ENCODE measurements at regions not wholly inside any gene's neighbourhood (a gene's known extent, or its start where the extent isn't known, plus 50 kb on each side); places are given as distances from the start of the nearest gene placed in this dataset.

- H3F3A ChIP-seq (replicated peaks; ENCODE audit: low read depth): no peaks in the 10 kb centered on the region
- ATAC-seq (no peak), DNase-seq (ENCODE audit: low spot score) (no peak)
- no peaks in the 10 kb centered on the region for H3K36me3 ChIP-seq (ENCODE audit: insufficient read depth)
- H3K27me3 ChIP-seq (ENCODE audit: insufficient read depth): no peaks in the 10 kb centered on the region
- H3K27ac Mint-ChIP-seq: no peak overlapping the region
- no peaks in the 10 kb centered on the region for H3K27me3 Mint-ChIP-seq (ENCODE audit: insufficient read depth, low read depth, poor library complexity)
- H3K9me2 ChIP-seq (ENCODE audit: insufficient read depth): peaks cover 14% of the 10 kb centered on the region
- no peak overlapping the region for H3K27ac ChIP-seq (ENCODE audit: low read depth)
- no peak overlapping the region for H3K4me3 ChIP-seq
- peaks cover 22% of the 10 kb centered on the region; the same call in 2 of the 3 replicates for H3K9me3 Mint-ChIP-seq
- H3K4me3 Mint-ChIP-seq: no peak overlapping the region
- H3K79me2 ChIP-seq (replicated peaks; ENCODE audit: insufficient read depth): no peaks in the 10 kb centered on the region
- H2AFZ ChIP-seq: no peak overlapping the region
- TF ChIP-seq NANOG (IDR thresholded peaks at IDR 0.05; ENCODE audit: borderline replicate concordance) (no peak), STAT1 (IDR thresholded peaks at IDR 0.05; ENCODE audit: unreplicated experiment) (no peak), EZH2 (IDR thresholded peaks at IDR 0.05; ENCODE audit: low read depth, unreplicated experiment) (no peak), ZNF331 (CRISPR knock-in tag; IDR thresholded peaks at IDR 0.05; ENCODE audit: low read depth) (no peak), JUNB (IDR thresholded peaks at IDR 0.05; ENCODE audit: unreplicated experiment) (no peak)
- H3K4me1 ChIP-seq (ENCODE audit: insufficient read depth): peaks cover 7% of the 10 kb centered on the region; the same call in 1 of the 2 replicates
- H3K4me1 Mint-ChIP-seq: peaks cover 20% of the 10 kb centered on the region
- peaks cover 16% of the 10 kb centered on the region; the same call in 2 of the 3 replicates for H3K36me3 Mint-ChIP-seq (ENCODE audit: low read depth)
- no peaks in the 10 kb centered on the region for H4K20me1 ChIP-seq (replicated peaks; ENCODE audit: insufficient read depth)
- no peak overlapping the region for H3K4me2 ChIP-seq
Measured at GRCh38 chr5:3893975-3894374, 298.3 kb downstream of the IRX1 start.

GRCh38 chr5:3896098-3896497 lies 300.5 kb downstream of the IRX1 start:
- DNase-seq (ENCODE audit: low spot score) (no peak), ATAC-seq (no peak)
- TF ChIP-seq ETS1 (IDR thresholded peaks at IDR 0.05): no peak
- TF ChIP-seq EZH2phosphoT487 (IDR thresholded peaks at IDR 0.05; ENCODE audit: unreplicated experiment): no peak
- no peak for TF ChIP-seq NANOG (IDR thresholded peaks at IDR 0.05; ENCODE audit: borderline replicate concordance)
- no peak for TF ChIP-seq STAT1 (IDR thresholded peaks at IDR 0.05; ENCODE audit: unreplicated experiment)
- TF ChIP-seq ZNF114 (CRISPR knock-in tag; IDR thresholded peaks at IDR 0.05): no peak
- no peak for TF ChIP-seq CREB1 (CRISPR knock-in tag; IDR thresholded peaks at IDR 0.05; ENCODE audit: low read depth)
- TF ChIP-seq ZNF331 (CRISPR knock-in tag; IDR thresholded peaks at IDR 0.05; ENCODE audit: low read depth): no peak
- Histone ChIP-seq H3K27me3 (ENCODE audit: insufficient read depth) (no peaks in the 10 kb centered on the region), H3K4me3 (no peak overlapping the region), H3K4me1 (ENCODE audit: insufficient read depth) (peaks cover 3% of the 10 kb centered on the region; the same call in 1 of the 2 replicates), H2AFZ (no peak overlapping the region), H3K9me2 (ENCODE audit: insufficient read depth) (peaks cover 2% of the 10 kb centered on the region; the same call in 1 of the 2 replicates), H3K27ac (ENCODE audit: low read depth) (no peak overlapping the region), H3F3A (replicated peaks; ENCODE audit: low read depth) (no peaks in the 10 kb centered on the region), H3K4me2 (no peak overlapping the region), H3K79me2 (replicated peaks; ENCODE audit: insufficient read depth) (no peaks in the 10 kb centered on the region), H3K36me3 (ENCODE audit: insufficient read depth) (no peaks in the 10 kb centered on the region), H4K20me1 (replicated peaks; ENCODE audit: insufficient read depth) (no peaks in the 10 kb centered on the region)
- H3K36me3 Mint-ChIP-seq (ENCODE audit: low read depth): peaks cover 16% of the 10 kb centered on the region; the same call in 2 of the 3 replicates
- peaks cover 15% of the 10 kb centered on the region for H3K4me1 Mint-ChIP-seq
- H3K27me3 Mint-ChIP-seq (ENCODE audit: insufficient read depth, low read depth, poor library complexity): no peaks in the 10 kb centered on the region
- H3K27ac Mint-ChIP-seq: no peak overlapping the region
- peaks cover 23% of the 10 kb centered on the region; the same call in 2 of the 3 replicates for H3K9me3 Mint-ChIP-seq
- no peak overlapping the region for H3K4me3 Mint-ChIP-seq

GRCh38 chr5:3899093-3899492 lies 303.5 kb downstream of the IRX1 start:
- Mint-ChIP-seq H3K4me3 (no peak overlapping the region), H3K36me3 (ENCODE audit: low read depth) (peaks cover 13% of the 10 kb centered on the region; the same call in 2 of the 3 replicates), H3K27ac (no peak overlapping the region), H3K4me1 (peaks cover 6% of the 10 kb centered on the region; the same call in 2 of the 3 replicates), H3K9me3 (peaks cover 18% of the 10 kb centered on the region; the same call in 2 of the 3 replicates), H3K27me3 (ENCODE audit: insufficient read depth, low read depth, poor library complexity) (peaks cover 1% of the 10 kb centered on the region)
- Histone ChIP-seq H3K4me3 (no peak overlapping the region), H3K79me2 (replicated peaks; ENCODE audit: insufficient read depth) (no peaks in the 10 kb centered on the region), H3F3A (replicated peaks; ENCODE audit: low read depth) (no peaks in the 10 kb centered on the region), H4K20me1 (replicated peaks; ENCODE audit: insufficient read depth) (no peaks in the 10 kb centered on the region), H3K4me1 (ENCODE audit: insufficient read depth) (no peaks in the 10 kb centered on the region), H3K27me3 (ENCODE audit: insufficient read depth) (no peaks in the 10 kb centered on the region), H3K27ac (ENCODE audit: low read depth) (no peak overlapping the region), H2AFZ (no peak overlapping the region), H3K4me2 (no peak overlapping the region), H3K9me2 (ENCODE audit: insufficient read depth) (peaks cover 6% of the 10 kb centered on the region; the same call in 1 of the 2 replicates), H3K36me3 (ENCODE audit: insufficient read depth) (no peaks in the 10 kb centered on the region)
- no peak for ATAC-seq
- DNase-seq (ENCODE audit: low spot score): no peak
- TF ChIP-seq CREB1 (CRISPR knock-in tag; IDR thresholded peaks at IDR 0.05; ENCODE audit: low read depth) (no peak), EZH2phosphoT487 (IDR thresholded peaks at IDR 0.05; ENCODE audit: unreplicated experiment) (no peak), ZNF331 (CRISPR knock-in tag; IDR thresholded peaks at IDR 0.05; ENCODE audit: low read depth) (no peak), REST (IDR thresholded peaks at IDR 0.05; ENCODE audit: unreplicated experiment) (no peak), POLR2AphosphoS5 (IDR thresholded peaks at IDR 0.05; ENCODE audit: low read depth) (no peak)

Measured in GM23338 (cell line).